ENCODE measurements at regions not wholly inside any gene's neighbourhood (a gene's known extent, or its start where the extent isn't known, plus 50 kb on each side); places are given as distances from the start of the nearest gene placed in this dataset.

DNA sequence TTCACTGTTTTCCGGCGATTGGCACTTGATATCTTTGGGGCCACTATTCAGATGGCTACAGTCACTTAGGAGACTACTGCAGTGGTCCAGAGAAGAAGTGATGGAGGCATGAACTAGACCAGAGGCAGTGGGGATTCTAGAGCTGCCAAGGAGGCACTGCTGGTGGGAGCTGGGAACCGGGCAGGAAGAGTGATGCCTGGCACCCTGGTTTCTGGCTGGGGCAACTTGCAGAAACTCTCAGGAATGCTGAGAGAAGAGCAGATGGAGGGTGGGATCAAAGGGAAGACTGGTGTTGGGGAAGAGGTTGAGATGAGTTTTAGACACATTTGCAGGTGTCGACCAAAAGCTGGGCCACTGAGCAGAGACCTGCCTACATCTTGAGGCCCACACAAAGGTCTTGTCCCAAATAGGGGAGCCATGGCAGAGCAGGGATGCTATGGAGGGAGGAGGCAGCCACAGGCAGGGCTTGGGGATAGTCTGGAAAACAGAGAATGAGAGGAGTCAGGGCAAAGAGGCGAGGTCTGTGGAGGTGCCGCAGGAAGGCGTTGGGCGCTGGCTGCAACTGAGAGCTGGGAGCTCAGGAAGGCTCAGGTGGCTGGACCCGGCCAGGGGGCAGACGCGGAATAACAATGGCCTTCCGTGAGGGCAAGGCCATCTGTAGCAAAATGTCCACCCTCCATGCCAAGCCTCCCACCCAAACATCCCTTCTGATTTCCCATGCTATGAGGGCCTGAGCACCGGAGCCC is 118.9 kb downstream of the TOMM20 start:
- ATAC-seq (no peak), DNase-seq (ENCODE audit: low read depth, low spot score) (no peak)
- ChIA-PET RAD21 (ENCODE audit: low non-redundant PET in 1 of 2, low total read pairs in 2 of 2, uncharacterized antibody in 2 of 2, unreplicated experiment in 2 of 2) (no interaction called here), CTCF (no interaction called here), POLR2A (no interaction called here)
- Histone ChIP-seq H3K4me2 (ENCODE audit: low read length) (no peak overlapping the region), H2AFZ (ENCODE audit: low read depth, low read length, poor library complexity, severe bottlenecking) (no peak overlapping the region), H3K9ac (ENCODE audit: low read length) (no peak overlapping the region), H3K4me3 (replicated peaks in 1 of 2; ENCODE audit: low read depth in 1 of 2, low read length in 2 of 2) (no peak overlapping the region), H3K27ac (ENCODE audit: low read depth, low read length) (no peak overlapping the region), H3K9me3 (ENCODE audit: control insufficient read depth in 1 of 2, insufficient read depth in 1 of 2, low read depth in 1 of 2, low read length in 2 of 2) (no peaks in the 10 kb centered on the region; a peak in 1 of 4 replicates), H3K27me3 (ENCODE audit: insufficient read depth, low read length) (peaks cover 5% of the 10 kb centered on the region; the same call in 1 of the 2 replicates), H3K36me3 (ENCODE audit: control insufficient read depth in 1 of 2, insufficient read depth in 2 of 2, low read length in 2 of 2) (no peaks in the 10 kb centered on the region), H4K20me1 (ENCODE audit: insufficient read depth) (no peaks in the 10 kb centered on the region), H3K9me2 (ENCODE audit: insufficient read depth) (no peaks in the 10 kb centered on the region), H3K4me1 (ENCODE audit: control insufficient read depth in 1 of 2, insufficient read depth in 2 of 2, low read length in 2 of 2) (peaks cover 13 to 21% of the 10 kb centered on the region in 2 experiments), H3K79me2 (ENCODE audit: insufficient read depth, low read length) (no peaks in the 10 kb centered on the region)
- no TSS peak for BruUV-seq (replicated peaks)
- intact Hi-C loops (cut with micrococcal nuclease): no loop called here
- TF ChIP-seq RAD21 (IDR thresholded peaks at IDR 0.05; ENCODE audit: low read depth) (no peak), EZH2 (IDR thresholded peaks at IDR 0.05) (no peak), CTCF (IDR thresholded peaks at IDR 0.05 in 2 of 3, conservative IDR thresholded peaks at IDR 0.05 in 1 of 3; ENCODE audit: borderline replicate concordance in 1 of 3, insufficient read depth in 1 of 3, low read depth in 2 of 3, low read length in 2 of 3) (no peak), POLR2A (IDR thresholded peaks at IDR 0.05; ENCODE audit: borderline replicate concordance, extremely low read depth, insufficient read depth, insufficient read length) (no peak)

GRCh38 chr1:235009074-235009473 is 119.6 kb downstream of the TOMM20 start:
- CTCF ChIA-PET: no interaction called here
- no peaks in the 10 kb centered on the region for H4K20me1 ChIP-seq (ENCODE audit: insufficient read depth)
- peaks cover 13 to 21% of the 10 kb centered on the region in 2 experiments for H3K4me1 ChIP-seq (ENCODE audit: control insufficient read depth in 1 of 2, insufficient read depth in 2 of 2, low read length in 2 of 2)
- no peak overlapping the region for H3K4me3 ChIP-seq (replicated peaks in 1 of 2; ENCODE audit: low read depth in 1 of 2, low read length in 2 of 2)
- no peak overlapping the region for H3K27ac ChIP-seq (ENCODE audit: low read depth, low read length)
- no peak overlapping the region for H2AFZ ChIP-seq (ENCODE audit: low read depth, low read length, poor library complexity, severe bottlenecking)
- POLR2A ChIA-PET: no interaction called here
- H3K4me2 ChIP-seq (ENCODE audit: low read length): no peak overlapping the region
- DNase-seq (ENCODE audit: low read depth, low spot score) (no peak), ATAC-seq (no peak)
- no peaks in the 10 kb centered on the region for H3K9me2 ChIP-seq (ENCODE audit: insufficient read depth)
- H3K9ac ChIP-seq (ENCODE audit: low read length): no peak overlapping the region
- RAD21 ChIA-PET (ENCODE audit: low non-redundant PET in 1 of 2, low total read pairs in 2 of 2, uncharacterized antibody in 2 of 2, unreplicated experiment in 2 of 2): no interaction called here
- H3K79me2 ChIP-seq (ENCODE audit: insufficient read depth, low read length): no peaks in the 10 kb centered on the region
- H3K9me3 ChIP-seq (ENCODE audit: control insufficient read depth in 1 of 2, insufficient read depth in 1 of 2, low read depth in 1 of 2, low read length in 2 of 2): no peaks in the 10 kb centered on the region; a peak in 1 of 4 replicates
- intact Hi-C loops (cut with micrococcal nuclease): no loop called here
- no peaks in the 10 kb centered on the region for H3K36me3 ChIP-seq (ENCODE audit: control insufficient read depth in 1 of 2, insufficient read depth in 2 of 2, low read length in 2 of 2)
- BruUV-seq (replicated peaks): no TSS peak
- H3K27me3 ChIP-seq (ENCODE audit: insufficient read depth, low read length): peaks cover 5% of the 10 kb centered on the region; the same call in 1 of the 2 replicates
- TF ChIP-seq ELF1 (IDR thresholded peaks at IDR 0.05; ENCODE audit: borderline replicate concordance, low read depth): no peak
- no peak for TF ChIP-seq CBX3 (IDR thresholded peaks at IDR 0.05; ENCODE audit: low read depth)
- no peak for TF ChIP-seq ATF3 (IDR thresholded peaks at IDR 0.05)
- TF ChIP-seq SP1 (IDR thresholded peaks at IDR 0.05; ENCODE audit: low read depth): no peak
- TF ChIP-seq CTCF (IDR thresholded peaks at IDR 0.05 in 2 of 3, conservative IDR thresholded peaks at IDR 0.05 in 1 of 3; ENCODE audit: borderline replicate concordance in 1 of 3, insufficient read depth in 1 of 3, low read depth in 2 of 3, low read length in 2 of 3): no peak
- no peak for TF ChIP-seq FOSL1 (IDR thresholded peaks at IDR 0.05; ENCODE audit: low read depth)
- no peak for TF ChIP-seq ZFX (IDR thresholded peaks at IDR 0.05)
- no peak for TF ChIP-seq ZBTB33 (IDR thresholded peaks at IDR 0.05; ENCODE audit: extremely low read depth, insufficient replicate concordance, low read length)
- TF ChIP-seq SIN3A (IDR thresholded peaks at IDR 0.05; ENCODE audit: low read depth): no peak
- TF ChIP-seq, protein P1, sequence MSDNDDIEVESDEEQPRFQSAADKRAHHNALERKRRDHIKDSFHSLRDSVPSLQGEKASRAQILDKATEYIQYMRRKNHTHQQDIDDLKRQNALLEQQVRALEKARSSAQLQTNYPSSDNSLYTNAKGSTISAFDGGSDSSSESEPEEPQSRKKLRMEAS (IDR thresholded peaks at IDR 0.05): no peak
